ENCODE measurements at regions not wholly inside any gene's neighbourhood (a gene's known extent, or its start where the extent isn't known, plus 50 kb on each side); places are given as distances from the start of the nearest gene placed in this dataset.

DNA sequence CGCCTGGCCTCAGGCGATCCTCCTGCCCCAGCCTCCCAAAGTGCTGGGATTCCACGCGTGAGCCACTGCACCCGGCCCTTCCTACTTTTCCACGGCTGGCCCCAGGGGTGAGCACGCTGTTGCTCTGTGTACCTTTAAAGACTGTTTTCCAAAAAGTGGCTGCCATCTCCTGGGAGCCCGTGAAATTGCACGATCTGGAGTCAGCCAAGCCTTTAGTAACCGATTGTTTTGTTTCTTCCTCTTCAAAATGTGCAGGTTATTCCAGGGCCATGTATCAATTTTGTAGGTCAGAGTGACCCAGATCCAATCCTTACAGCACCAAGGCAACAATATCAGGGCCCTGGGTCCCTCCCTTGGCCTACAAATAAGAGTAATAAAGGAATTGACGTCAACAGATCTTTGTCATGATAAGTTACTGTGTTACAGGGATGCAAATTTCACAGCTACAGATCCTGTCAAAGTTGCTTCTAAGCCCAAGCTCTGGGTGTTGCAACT, 135.6 kb upstream of the ZNF236 start:
- DNase-seq (ENCODE audit: low read depth in 3 of 3, low spot score in 1 of 3), result no peak

DNA sequence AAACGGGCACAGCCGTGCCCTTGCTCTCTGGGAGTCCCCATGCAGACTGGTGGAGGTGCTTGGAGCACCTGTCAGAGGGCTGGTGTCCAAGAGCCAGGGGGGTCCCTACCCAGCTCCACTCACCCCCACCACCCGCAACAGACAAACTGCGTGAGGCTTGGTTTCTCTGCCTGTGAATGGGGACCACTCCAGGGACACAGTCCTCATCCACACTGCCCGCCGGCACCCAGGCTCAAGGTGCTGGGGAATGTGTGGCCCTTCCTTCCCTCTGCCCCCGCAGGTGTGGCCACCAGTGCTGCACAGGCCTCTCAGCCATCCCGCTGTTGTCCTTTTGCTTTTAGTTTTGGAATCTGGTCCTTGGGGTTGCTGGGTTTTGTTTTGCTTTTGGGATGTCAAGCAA, 136.5 kb upstream of the ZNF236 start:
- DNase-seq (ENCODE audit: low read depth in 3 of 3, low spot score in 1 of 3), result no peak

DNA sequence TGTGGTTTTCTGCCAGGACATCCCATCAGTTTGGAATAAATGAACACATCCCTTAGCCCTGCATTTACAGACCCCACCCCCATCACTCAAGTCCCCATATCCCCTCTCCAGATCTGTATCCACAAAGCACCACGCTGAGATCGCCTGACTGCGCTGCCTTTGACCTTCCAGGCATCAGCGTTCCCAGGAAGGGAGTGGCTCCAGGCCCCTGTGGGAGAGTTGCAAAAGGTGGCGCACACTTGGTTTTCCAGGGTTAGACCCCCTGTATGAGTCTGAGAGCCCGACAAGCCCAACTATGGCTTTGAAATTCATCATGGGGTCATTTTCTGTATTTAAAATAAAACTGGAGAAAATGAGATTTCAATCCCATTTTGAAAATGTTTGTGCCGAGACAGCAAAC, 137.0 kb upstream of the ZNF236 start:
- no peak for DNase-seq (ENCODE audit: low read depth in 3 of 3, low spot score in 1 of 3)

DNA sequence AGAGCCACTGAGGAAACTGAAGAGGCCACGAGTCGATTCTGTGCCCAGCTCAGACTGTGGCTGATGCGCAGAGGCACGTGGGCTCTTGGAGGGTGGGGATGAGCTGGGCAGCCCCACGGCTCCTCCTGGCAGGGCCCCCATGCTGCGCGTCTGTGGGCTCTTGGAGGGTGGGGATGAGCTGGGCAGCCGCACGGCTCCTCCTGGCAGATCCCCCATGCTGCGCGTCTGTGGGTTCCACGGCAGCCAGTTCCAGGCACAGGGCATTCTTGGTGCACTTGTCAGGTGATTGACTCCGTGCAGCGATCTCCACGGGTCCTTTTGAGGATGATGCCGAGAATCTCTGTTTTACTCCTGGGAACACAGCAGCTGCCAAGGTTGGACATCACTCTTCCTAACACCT, 138.1 kb upstream of the ZNF236 start:
- DNase-seq (ENCODE audit: low read depth in 3 of 3, low spot score in 1 of 3), result no peak

- DNase-seq (ENCODE audit: low read depth in 3 of 3, low spot score in 1 of 3), result no peak
Observed at GRCh38 chr18:76679945-76680344, 142.4 kb upstream of the ZNF236 start.

GRCh38 chr18:76679259-76679658, 143.1 kb upstream of the ZNF236 start:
- no peak for DNase-seq (ENCODE audit: low read depth in 3 of 3, low spot score in 1 of 3)

- no peak for DNase-seq (ENCODE audit: low read depth in 3 of 3, low spot score in 1 of 3)
Observed at GRCh38 chr18:76678248-76678647, 144.1 kb upstream of the ZNF236 start.

GRCh38 chr18:76674596-76674995, 147.8 kb upstream of the ZNF236 start:
- no peak for DNase-seq (ENCODE audit: low read depth in 3 of 3, low spot score in 1 of 3)

GRCh38 chr18:76673281-76674185, 148.8 kb upstream of the ZNF236 start:
- DNase-seq (ENCODE audit: low read depth in 3 of 3, low spot score in 1 of 3), result no peak

- DNase-seq (ENCODE audit: low read depth in 3 of 3, low spot score in 1 of 3), result no peak
Observed at GRCh38 chr18:76672627-76673026, 149.7 kb upstream of the ZNF236 start.

DNA sequence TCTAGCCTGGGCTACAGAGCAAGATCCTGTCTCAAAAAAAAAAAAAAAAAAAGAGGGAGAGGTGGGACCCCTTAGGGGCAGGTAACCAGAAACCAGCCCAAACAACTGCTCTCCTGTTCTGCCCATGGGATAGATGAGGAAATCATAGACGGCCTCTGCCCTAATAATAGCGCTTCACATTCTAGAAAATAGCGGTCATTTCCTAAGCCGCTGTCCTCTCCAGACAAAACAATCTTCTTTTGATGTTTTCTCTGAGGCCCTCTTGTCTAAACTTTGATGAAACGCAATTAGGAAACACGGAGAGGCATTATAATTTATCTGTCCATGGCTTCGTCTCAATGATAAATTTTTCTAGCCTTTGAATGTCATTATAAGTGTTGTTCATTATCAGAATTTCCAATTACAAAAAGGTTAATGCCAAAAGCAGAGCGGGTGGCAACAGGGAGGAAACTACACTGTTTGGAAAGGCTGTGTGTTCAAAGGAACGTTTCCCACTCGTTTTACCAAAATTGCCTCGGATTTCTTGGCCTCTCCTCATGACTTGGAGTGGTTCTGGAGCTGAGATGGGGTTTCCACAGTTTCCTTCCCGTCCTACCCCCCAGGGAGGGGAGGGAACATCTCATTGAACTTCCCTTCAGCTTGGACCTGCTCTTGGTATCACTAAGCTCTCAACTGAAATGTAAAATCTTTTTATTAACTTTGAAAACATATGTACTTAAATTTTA, 151.6 kb upstream of the ZNF236 start:
- DNase-seq (ENCODE audit: low read depth in 3 of 3, low spot score in 1 of 3), result no peak

DNA sequence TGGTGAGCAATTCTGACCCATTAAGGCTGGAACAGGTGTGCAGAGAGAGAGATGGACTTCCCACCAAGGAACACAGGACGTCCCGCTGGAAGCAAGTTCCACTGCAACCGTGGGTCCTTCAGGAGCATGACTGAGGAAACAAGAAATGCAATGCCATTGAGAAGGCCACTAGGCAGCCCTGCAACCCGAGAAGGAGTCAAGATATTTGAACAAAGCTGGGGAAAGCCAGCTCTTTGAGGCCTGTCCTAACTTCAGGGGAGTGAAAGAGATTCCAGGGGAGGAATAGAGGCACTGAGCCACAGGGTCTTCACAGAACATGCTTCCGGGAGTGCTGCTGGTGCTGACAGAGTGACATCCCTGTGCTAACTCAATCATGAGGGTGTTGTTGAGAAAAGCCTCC, 153.8 kb upstream of the ZNF236 start:
- DNase-seq (ENCODE audit: low read depth in 3 of 3, low spot score in 1 of 3), result no peak

GRCh38 chr18:76668119-76668518, 154.2 kb upstream of the ZNF236 start:
- DNase-seq (ENCODE audit: low read depth in 3 of 3, low spot score in 1 of 3), result no peak

- no peak for DNase-seq (ENCODE audit: low read depth in 3 of 3, low spot score in 1 of 3)
Observed at GRCh38 chr18:76667603-76668002, 154.8 kb upstream of the ZNF236 start.

GRCh38 chr18:76662626-76663025, 159.7 kb upstream of the ZNF236 start:
- no peak for DNase-seq (ENCODE audit: low read depth in 3 of 3, low spot score in 1 of 3)

DNA sequence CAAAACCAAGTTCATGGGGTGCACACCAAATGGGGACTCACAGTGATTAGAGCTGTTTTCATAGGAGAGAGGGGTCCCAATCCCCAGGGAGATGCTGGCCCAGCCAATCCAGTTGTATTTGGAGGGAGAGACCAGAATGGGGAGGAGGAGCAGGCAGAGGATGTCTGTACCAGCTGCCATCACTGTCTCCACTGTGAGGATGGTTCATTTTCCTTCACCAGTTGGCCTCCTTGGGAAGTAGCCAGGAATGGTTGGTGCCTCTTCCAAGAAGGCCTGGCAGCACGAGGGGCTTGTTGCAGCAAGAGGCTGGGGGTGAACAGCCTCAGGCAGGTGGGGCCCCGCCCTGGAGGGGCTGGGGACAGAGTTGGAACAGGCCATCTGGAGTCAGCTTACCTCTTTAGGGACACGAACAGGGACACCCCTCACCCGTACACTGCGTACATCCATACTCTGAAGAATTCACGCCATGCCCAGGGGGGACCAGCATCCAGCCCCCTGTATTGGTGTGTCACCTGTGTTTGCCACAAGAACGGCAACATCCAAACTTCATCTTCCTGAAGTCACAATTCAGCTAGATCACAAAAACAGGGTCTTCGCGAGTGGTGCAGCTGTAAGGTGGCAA, 161.7 kb upstream of the ZNF236 start:
- no peak for DNase-seq (ENCODE audit: low read depth in 3 of 3, low spot score in 1 of 3)

DNA sequence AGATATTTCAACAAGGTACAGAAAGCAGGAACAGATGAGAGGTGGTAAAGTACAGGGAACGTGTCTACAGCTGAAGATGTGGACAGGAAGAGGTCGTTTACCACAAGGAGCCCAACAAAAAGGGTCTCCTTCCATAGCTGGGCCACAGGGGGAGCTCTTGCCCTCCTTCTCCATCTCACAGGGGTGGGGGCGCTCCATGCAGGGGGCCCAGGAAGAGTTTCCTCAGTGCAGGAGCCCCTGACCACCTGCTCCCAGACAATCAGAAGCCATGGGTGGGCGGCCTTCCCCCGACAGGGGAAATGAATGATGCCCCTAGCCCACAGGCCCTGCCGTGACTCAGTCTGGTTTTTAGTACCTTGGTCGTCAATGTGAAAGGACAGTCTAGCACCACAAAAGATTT, 163.6 kb upstream of the ZNF516 start:
- DNase-seq (ENCODE audit: low read depth in 3 of 3, low spot score in 1 of 3), result no peak

DNA sequence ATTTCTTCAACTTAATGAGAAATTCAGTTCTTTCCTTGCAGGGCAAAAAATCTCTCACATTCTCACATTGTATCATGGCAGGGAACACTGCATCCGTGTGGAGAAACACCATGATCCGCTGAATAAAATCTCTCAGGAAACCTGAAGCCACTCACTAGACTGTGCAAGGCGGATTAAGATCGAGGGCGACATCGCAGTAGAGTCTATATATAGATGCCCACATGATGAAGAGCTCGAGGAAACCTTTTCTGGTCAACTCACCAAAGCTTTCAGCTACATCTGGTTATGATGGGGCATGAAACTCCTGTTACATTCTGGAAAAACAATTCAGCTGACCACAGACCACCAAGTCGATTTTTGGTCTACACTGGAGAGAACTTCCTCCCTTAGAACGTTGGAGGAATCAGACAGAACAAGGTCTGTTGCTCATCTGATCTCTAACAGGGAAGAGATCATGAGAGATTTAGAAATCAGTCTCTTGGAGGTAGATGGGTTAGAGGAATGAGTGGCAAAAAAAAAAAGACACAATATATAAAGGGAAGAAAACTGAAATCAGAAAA, 162.9 kb upstream of the ZNF516 start:
- DNase-seq (ENCODE audit: low read depth in 3 of 3, low spot score in 1 of 3), result no peak

DNA sequence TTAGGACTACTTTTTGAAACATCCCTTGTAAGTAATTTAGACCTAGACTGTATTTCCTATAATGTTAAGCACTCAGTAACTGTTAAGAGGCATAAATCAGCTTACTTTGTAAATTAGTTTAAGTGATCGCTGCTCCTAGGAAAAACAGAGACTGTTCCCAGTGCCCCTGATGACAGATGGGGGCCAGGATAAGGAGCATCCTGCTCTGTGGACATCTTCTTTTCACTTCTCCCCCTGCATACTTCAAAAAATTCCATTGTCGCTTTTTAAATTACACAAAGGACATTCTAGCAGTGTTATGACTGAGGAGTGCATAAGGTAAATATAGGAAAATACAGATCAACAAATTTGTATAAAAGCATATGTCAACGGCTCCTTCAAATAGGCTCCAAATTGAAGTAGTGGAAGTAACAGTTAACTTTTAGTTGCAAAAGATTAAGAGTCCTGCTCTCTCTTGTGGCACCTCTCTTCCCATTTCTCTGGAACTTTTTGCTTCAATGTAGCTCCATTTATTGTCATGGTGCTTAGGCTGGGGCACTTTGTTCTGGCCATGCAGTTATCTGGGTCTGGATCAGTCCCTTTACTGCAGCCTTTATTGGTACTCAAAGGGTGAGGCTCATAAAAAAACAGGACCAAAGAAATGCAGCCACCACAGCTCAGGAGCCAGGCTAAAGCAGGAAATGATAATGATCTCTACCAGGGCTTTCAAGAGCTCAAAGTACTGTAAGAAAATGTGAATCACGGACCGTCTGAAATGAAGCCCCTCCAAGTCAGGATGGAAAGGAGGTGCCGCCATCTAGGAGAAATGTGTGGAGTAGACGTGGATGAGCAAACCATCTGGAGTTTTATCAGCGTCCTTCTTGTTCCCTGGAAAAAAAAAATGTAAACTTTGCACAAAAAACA, 162.1 kb upstream of the ZNF516 start:
- DNase-seq (ENCODE audit: low read depth in 3 of 3, low spot score in 1 of 3), result no peak

DNA sequence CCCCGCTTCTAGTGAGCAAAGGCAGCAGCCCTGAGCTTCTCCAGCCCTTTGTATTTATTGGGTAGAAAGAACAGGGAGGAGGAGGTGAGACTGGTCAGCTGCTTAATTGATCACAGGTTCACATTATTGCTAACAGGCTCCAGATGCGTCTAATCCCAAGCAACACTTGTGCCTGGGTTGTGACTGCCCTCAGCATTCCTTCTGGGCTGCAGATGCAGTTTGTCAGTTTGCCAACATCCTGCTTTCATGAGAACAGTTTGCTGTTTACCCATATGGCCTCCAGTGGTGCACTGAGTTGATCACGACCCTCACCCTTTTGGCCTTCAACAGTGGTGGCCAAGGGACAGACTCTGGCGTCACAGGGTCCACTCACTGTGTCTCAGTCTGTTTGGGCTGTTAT, 159.5 kb upstream of the ZNF516 start:
- no peak for DNase-seq (ENCODE audit: low read depth in 3 of 3, low spot score in 1 of 3)

- DNase-seq (ENCODE audit: low read depth in 3 of 3, low spot score in 1 of 3), result no peak
Observed at GRCh38 chr18:76647322-76647721, 152.3 kb upstream of the ZNF516 start.

Data from stimulated activated CD4-positive, alpha-beta T cell treated with anti-CD3 and anti-CD28 coated beads, TNF-alpha, amount 100 ng/mL, for 1 hour (primary cell).